BJ (cell line): ENCODE measurements at regions not wholly inside any gene's neighbourhood (a gene's known extent, or its start where the extent isn't known, plus 50 kb on each side); places are given as distances from the start of the nearest gene placed in this dataset.

Source experiments
- CTCF ChIA-PET: fragments of 350-600 bp; formaldehyde crosslinking; extraction: SDS; loops from one replicate; lab custom pipeline; 2021; ENCODE audit warnings: antibody characterized with exemption, inconsistent platforms; lab: Yijun Ruan, JAX
- POLR2A ChIA-PET: fragments of 300-600 bp; sonication (Branson Sonifier 250); formaldehyde crosslinking; extraction: SDS; loops from one replicate; lab custom pipeline; 2021; ENCODE audit warnings: antibody characterized with exemption; lab: Charles Lee
- DNase-seq: peaks from one replicate; pipeline ENCODE4 v3.0.0-alpha.2; 2011; ENCODE audit warnings: low read depth
- H3K27me3 ChIP-seq: 2 replicates; pipeline ENCODE4 v1.6.0; 2011; ENCODE audit warnings: low read length; ENCODE audit not compliant: control insufficient read depth, insufficient read depth
- H3K36me3 ChIP-seq: 2 replicates; pipeline ENCODE4 v1.5.1; 2011; ENCODE audit warnings: low read length; ENCODE audit not compliant: control insufficient read depth, insufficient read depth
- H3K4me3 ChIP-seq: 2 replicates; pipeline ENCODE4 v1.5.1; 2011; ENCODE audit warnings: low read depth, mild to moderate bottlenecking, control low read depth, low read length
- CTCF ChIP-seq: IDR thresholded peaks from 2 replicates; pipeline ENCODE4 v1.5.1; 2011; ENCODE audit warnings: low read depth, mild to moderate bottlenecking, control low read depth, inconsistent platforms, low read length, moderate library complexity; ENCODE audit not compliant: insufficient read depth

GRCh38 chr6:168210239-168211105 lies 109.1 kb downstream of the DACT2 start:
- ChIA-PET CTCF (no interaction called here), POLR2A (no interaction called here)
- Histone ChIP-seq H3K4me3 (no peak overlapping the region), H3K27me3 (no peaks in the 10 kb centered on the region), H3K36me3 (no peaks in the 10 kb centered on the region)
- TF ChIP-seq CTCF, result no peak
- no peak for DNase-seq

GRCh38 chr6:168209420-168209819 lies 110.2 kb downstream of the DACT2 start:
- DNase-seq, result no peak
- Histone ChIP-seq H3K27me3 (no peaks in the 10 kb centered on the region), H3K36me3 (no peaks in the 10 kb centered on the region), H3K4me3 (no peak overlapping the region)
- CTCF ChIA-PET, result no interaction called here
- no peak for TF ChIP-seq CTCF
- POLR2A ChIA-PET, result no interaction called here

- POLR2A ChIA-PET, result no interaction called here
- no peak overlapping the region for H3K4me3 ChIP-seq
- TF ChIP-seq CTCF, result no peak
- DNase-seq, result no peak
- no peaks in the 10 kb centered on the region for H3K36me3 ChIP-seq
- CTCF ChIA-PET, result no interaction called here
- no peaks in the 10 kb centered on the region for H3K27me3 ChIP-seq
These were observed 110.7 kb downstream of the DACT2 start for GRCh38 chr6:168208854-168209253.

- ChIA-PET POLR2A (no interaction called here), CTCF (no interaction called here)
- H3K27me3 ChIP-seq, result no peaks in the 10 kb centered on the region
- DNase-seq, result no peak
- no peak overlapping the region for H3K4me3 ChIP-seq
- H3K36me3 ChIP-seq, result no peaks in the 10 kb centered on the region
- TF ChIP-seq CTCF, result no peak
These were observed 111.2 kb downstream of the DACT2 start for GRCh38 chr6:168208402-168208801.

- Histone ChIP-seq H3K27me3 (no peaks in the 10 kb centered on the region), H3K36me3 (no peaks in the 10 kb centered on the region), H3K4me3 (no peak overlapping the region)
- TF ChIP-seq CTCF, result no peak
- ChIA-PET POLR2A (no interaction called here), CTCF (interaction anchor here (1.6 kb wide), 1 partner anchor 18 kb away, joined by 5 read pairs; no protein-coding TSS in a partner anchor)
- no peak for DNase-seq
These were observed 112.0 kb downstream of the DACT2 start for GRCh38 chr6:168207421-168208175.
